ENCODE measurements at regions not wholly inside any gene's neighbourhood (a gene's known extent, or its start where the extent isn't known, plus 50 kb on each side); places are given as distances from the start of the nearest gene placed in this dataset.

DNA sequence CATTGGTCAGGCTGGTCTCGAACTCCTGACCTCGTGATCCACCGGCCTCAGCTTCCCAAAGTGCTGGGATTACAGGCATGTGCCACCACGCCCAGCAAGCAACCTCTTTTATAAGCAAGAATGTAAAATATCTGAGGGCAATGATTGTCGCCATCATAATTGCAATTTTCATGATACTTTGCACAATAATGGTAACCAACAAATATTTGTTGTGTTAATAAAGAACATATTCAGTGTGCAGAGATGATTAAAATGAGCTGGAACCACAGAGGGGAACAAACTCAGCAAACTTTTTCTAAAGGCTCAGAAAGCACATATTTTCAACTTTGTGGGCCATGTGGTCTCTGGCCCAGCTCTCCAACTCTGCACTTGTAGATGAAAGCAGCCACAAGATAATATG is 115.2 kb upstream of the SIX2 start:
- no peak for TF ChIP-seq ZFP3 (CRISPR knock-in tag; IDR thresholded peaks at IDR 0.05)
- no peak for TF ChIP-seq BACH2 (CRISPR knock-in tag; IDR thresholded peaks at IDR 0.05; ENCODE audit: borderline replicate concordance)
- no peak for ATAC-seq

DNA sequence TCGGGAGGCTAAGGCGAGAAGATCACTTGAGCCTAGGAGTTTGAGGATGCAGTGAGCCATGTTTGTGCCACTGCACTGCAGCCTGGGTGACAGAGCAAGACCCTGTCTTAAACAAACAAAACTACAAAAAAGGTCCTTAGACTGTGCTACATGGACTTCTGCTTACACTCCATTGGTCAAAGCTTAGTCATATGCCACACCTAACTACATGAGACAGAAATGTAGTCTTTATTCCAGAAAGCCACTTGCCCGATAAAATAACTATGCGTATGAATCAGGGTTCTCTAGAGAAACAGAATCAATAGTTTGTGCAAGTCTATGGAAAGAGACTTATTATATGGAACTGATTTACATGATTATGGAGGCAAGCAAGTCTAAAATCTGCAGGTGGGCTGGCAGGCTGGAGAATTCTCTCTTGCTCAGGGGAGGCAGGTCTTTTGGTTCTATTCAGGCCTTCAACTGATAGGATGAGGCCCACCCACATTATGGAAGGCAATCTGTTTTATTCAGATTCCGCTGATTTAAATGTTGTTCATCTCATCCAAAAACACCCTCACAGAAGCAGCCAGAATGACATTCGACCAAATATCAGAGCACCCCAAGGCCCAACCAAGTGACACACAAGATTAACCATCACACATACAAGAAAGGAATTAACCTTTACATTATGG is 114.4 kb upstream of the SIX2 start:
- ATAC-seq: no peak
- TF ChIP-seq GLIS3 (CRISPR knock-in tag; IDR thresholded peaks at IDR 0.05) (no peak), SNAI2 (CRISPR knock-in tag; IDR thresholded peaks at IDR 0.05) (no peak), CSDC2 (CRISPR knock-in tag; IDR thresholded peaks at IDR 0.05) (no peak), ZNF70 (CRISPR knock-in tag; IDR thresholded peaks at IDR 0.05) (no peak), ZFP30 (CRISPR knock-in tag; IDR thresholded peaks at IDR 0.05) (no peak), ESRRG (CRISPR knock-in tag; IDR thresholded peaks at IDR 0.05) (no peak), ISL1 (CRISPR knock-in tag; IDR thresholded peaks at IDR 0.05) (no peak), PPARA (CRISPR knock-in tag; IDR thresholded peaks at IDR 0.05; ENCODE audit: borderline replicate concordance) (no peak), TCF4 (CRISPR knock-in tag; IDR thresholded peaks at IDR 0.05; ENCODE audit: borderline replicate concordance) (no peak)
- TF ChIP-seq, protein P1, sequence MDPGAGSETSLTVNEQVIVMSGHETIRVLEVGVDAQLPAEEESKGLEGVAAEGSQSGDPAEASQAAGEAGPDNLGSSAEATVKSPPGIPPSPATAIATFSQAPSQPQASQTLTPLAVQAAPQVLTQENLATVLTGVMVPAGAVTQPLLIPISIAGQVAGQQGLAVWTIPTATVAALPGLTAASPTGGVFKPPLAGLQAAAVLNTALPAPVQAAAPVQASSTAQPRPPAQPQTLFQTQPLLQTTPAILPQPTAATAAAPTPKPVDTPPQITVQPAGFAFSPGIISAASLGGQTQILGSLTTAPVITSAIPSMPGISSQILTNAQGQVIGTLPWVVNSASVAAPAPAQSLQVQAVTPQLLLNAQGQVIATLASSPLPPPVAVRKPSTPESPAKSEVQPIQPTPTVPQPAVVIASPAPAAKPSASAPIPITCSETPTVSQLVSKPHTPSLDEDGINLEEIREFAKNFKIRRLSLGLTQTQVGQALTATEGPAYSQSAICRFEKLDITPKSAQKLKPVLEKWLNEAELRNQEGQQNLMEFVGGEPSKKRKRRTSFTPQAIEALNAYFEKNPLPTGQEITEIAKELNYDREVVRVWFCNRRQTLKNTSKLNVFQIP (CRISPR knock-in tag; IDR thresholded peaks at IDR 0.05; ENCODE audit: borderline replicate concordance, low read depth): no peak

DNA sequence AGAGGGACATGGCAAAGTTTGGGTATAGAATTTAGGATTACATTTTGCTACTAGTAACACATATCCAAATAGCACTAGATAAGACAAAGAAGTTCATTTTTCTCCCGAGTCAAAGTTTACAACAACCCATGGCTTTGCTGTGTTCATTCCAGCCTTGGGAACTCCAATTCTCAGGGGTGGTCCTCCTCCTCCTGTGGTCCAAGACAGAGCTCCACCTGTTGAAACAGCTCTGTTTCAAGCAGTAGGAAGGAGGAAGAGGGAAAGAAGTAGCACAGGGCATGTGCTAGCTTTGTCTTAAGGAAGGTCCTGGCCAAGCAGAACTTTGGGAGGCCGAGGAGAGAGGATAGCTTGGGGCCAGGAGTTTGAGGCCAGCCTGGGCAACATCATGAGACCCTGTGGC is 113.8 kb upstream of the SIX2 start:
- no peak for ATAC-seq
- TF ChIP-seq ESRRG (CRISPR knock-in tag; IDR thresholded peaks at IDR 0.05): no peak
- no peak for TF ChIP-seq TOX (CRISPR knock-in tag; IDR thresholded peaks at IDR 0.05; ENCODE audit: borderline replicate concordance)

DNA sequence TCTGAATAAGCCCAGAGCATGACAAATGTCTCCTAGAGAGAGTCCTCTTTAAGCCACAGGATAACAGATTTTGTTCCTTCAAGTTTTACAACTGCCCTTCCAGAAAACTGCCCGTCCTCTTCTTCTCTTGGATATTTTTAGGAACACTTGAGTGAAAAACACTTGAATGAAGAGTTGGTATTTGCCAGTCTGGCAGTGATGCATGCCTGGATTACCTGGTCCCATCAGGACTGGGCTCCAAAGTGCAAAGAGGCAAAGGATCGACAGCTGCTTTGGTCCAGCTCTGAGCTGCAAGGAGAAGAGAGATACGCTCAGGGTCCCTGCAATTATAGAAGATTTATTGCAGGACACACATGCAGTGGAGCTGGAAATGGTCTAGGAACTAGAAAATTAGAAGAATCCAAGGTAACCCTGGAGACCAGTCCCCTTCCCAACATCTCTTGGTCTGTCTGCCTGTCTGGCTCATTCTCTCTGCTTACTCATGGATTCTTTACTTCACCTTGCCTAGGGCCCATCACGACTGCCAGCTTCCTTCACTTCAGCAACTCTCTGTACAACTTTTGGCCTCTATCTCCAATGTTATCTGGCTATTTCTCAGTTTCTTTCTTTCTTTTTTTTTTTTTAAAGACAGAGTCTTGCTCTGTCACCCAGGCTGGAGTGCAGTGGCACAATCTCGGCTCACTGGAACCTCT is 112.1 kb upstream of the SIX2 start:
- TF ChIP-seq ZFP3 (CRISPR knock-in tag; IDR thresholded peaks at IDR 0.05) (no peak), ZNF8 (CRISPR knock-in tag; IDR thresholded peaks at IDR 0.05) (no peak), ARNTL (CRISPR knock-in tag; IDR thresholded peaks at IDR 0.05; ENCODE audit: borderline replicate concordance, low read depth) (no peak), SNAI2 (CRISPR knock-in tag; IDR thresholded peaks at IDR 0.05) (no peak), ZNF70 (CRISPR knock-in tag; IDR thresholded peaks at IDR 0.05) (no peak), ZC3H10 (CRISPR knock-in tag; IDR thresholded peaks at IDR 0.05) (no peak), RARB (CRISPR knock-in tag; IDR thresholded peaks at IDR 0.05) (no peak)
- TF ChIP-seq, protein P2, sequence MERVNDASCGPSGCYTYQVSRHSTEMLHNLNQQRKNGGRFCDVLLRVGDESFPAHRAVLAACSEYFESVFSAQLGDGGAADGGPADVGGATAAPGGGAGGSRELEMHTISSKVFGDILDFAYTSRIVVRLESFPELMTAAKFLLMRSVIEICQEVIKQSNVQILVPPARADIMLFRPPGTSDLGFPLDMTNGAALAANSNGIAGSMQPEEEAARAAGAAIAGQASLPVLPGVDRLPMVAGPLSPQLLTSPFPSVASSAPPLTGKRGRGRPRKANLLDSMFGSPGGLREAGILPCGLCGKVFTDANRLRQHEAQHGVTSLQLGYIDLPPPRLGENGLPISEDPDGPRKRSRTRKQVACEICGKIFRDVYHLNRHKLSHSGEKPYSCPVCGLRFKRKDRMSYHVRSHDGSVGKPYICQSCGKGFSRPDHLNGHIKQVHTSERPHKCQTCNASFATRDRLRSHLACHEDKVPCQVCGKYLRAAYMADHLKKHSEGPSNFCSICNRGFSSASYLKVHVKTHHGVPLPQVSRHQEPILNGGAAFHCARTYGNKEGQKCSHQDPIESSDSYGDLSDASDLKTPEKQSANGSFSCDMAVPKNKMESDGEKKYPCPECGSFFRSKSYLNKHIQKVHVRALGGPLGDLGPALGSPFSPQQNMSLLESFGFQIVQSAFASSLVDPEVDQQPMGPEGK (CRISPR knock-in tag; IDR thresholded peaks at IDR 0.05; ENCODE audit: borderline replicate concordance): no peak
- TF ChIP-seq, protein P1 (CRISPR knock-in tag; IDR thresholded peaks at IDR 0.05; ENCODE audit: borderline replicate concordance, low read depth): no peak
- 0 out of 3 replicates have a peak, but pooled peaks have one; percentile 6 for ATAC-seq

DNA sequence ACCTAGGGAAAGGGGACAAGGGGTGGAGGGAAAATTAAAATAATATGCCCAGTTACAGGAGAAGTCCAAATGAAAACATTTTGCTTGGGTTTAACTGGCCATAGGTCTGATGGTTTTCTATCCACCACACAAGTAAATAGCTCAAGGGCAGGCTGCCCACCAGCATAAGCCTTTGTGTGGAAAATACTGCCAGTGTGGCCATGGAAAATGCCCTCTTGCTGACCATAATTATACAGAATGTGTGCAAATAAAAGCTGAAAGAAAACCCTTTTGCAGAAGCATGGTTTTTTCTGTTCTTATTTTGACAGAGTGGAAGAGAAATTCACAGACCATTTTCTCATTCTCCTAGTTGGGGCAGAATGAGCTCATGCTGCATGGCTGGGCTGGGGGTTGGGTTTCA is 111.3 kb upstream of the SIX2 start:
- ATAC-seq: no peak
- no peak for TF ChIP-seq TOX (CRISPR knock-in tag; IDR thresholded peaks at IDR 0.05; ENCODE audit: borderline replicate concordance)
- TF ChIP-seq, protein P2 (CRISPR knock-in tag; IDR thresholded peaks at IDR 0.05; ENCODE audit: borderline replicate concordance): no peak
- no peak for TF ChIP-seq ZNF70 (CRISPR knock-in tag; IDR thresholded peaks at IDR 0.05)
- no peak for TF ChIP-seq ESRRG (CRISPR knock-in tag; IDR thresholded peaks at IDR 0.05)
- no peak for TF ChIP-seq OSR1 (CRISPR knock-in tag; IDR thresholded peaks at IDR 0.05)
- no peak for TF ChIP-seq ZC3H10 (CRISPR knock-in tag; IDR thresholded peaks at IDR 0.05)
- TF ChIP-seq, protein P3, sequence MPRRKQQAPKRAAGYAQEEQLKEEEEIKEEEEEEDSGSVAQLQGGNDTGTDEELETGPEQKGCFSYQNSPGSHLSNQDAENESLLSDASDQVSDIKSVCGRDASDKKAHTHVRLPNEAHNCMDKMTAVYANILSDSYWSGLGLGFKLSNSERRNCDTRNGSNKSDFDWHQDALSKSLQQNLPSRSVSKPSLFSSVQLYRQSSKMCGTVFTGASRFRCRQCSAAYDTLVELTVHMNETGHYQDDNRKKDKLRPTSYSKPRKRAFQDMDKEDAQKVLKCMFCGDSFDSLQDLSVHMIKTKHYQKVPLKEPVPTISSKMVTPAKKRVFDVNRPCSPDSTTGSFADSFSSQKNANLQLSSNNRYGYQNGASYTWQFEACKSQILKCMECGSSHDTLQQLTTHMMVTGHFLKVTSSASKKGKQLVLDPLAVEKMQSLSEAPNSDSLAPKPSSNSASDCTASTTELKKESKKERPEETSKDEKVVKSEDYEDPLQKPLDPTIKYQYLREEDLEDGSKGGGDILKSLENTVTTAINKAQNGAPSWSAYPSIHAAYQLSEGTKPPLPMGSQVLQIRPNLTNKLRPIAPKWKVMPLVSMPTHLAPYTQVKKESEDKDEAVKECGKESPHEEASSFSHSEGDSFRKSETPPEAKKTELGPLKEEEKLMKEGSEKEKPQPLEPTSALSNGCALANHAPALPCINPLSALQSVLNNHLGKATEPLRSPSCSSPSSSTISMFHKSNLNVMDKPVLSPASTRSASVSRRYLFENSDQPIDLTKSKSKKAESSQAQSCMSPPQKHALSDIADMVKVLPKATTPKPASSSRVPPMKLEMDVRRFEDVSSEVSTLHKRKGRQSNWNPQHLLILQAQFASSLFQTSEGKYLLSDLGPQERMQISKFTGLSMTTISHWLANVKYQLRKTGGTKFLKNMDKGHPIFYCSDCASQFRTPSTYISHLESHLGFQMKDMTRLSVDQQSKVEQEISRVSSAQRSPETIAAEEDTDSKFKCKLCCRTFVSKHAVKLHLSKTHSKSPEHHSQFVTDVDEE (CRISPR knock-in tag; IDR thresholded peaks at IDR 0.05): no peak
- TF ChIP-seq ISL1 (CRISPR knock-in tag; IDR thresholded peaks at IDR 0.05): no peak
- no peak for TF ChIP-seq RARB (CRISPR knock-in tag; IDR thresholded peaks at IDR 0.05)
- TF ChIP-seq, protein P1 (CRISPR knock-in tag; IDR thresholded peaks at IDR 0.05; ENCODE audit: borderline replicate concordance, low read depth): no peak
- no peak for TF ChIP-seq ZNF8 (CRISPR knock-in tag; IDR thresholded peaks at IDR 0.05)
- no peak for TF ChIP-seq ZFP3 (CRISPR knock-in tag; IDR thresholded peaks at IDR 0.05)
